ENCODE measurements at regions not wholly inside any gene's neighbourhood (a gene's known extent, or its start where the extent isn't known, plus 50 kb on each side); places are given as distances from the start of the nearest gene placed in this dataset.

DNA sequence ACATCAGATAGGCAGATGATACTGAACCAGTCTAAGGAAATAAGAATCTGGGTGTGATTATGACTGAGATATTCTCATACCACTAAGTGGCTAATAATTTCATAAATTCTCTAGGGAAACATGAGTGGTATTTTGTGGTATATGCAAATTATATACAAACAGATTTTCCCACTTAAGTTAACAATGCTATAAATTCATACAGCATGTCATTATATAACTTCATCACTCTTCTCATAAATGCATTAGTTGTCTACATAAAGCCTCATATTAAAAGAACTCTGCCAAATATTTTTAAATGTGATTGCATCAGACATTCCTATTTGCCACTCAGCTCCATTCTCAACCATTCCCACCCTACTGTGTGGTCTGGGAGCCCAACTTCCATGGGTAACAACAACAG is 226.5 kb downstream of the TLE1 start:
- intact Hi-C loops (cut with micrococcal nuclease; ENCODE audit: unreplicated experiment), result no loop called here

More for the DNA sequence above, 226.5 kb downstream of the TLE1 start:
- Histone ChIP-seq H3K4me1 (ENCODE audit: insufficient read depth, low read length) (no peaks in the 10 kb centered on the region), H3K27me3 (ENCODE audit: control insufficient read depth in 1 of 2, insufficient read depth in 2 of 2, low read length in 2 of 2) (peaks cover 0 to 5% of the 10 kb centered on the region in 2 experiments; a peak in 1 of 5 replicates), H3K27ac (ENCODE audit: extremely low read length, insufficient read depth, low read length) (no peak overlapping the region), H3K4me2 (ENCODE audit: low read depth, low read length) (no peak overlapping the region), H4K20me1 (ENCODE audit: insufficient read depth, low read length) (no peaks in the 10 kb centered on the region), H3K9me3 (ENCODE audit: low read length) (no peaks in the 10 kb centered on the region), H3K36me3 (replicated peaks in 1 of 2; ENCODE audit: control insufficient read depth in 1 of 2, insufficient read depth in 2 of 2, low read length in 2 of 2) (no peaks in the 10 kb centered on the region), H2AFZ (ENCODE audit: low read length) (no peak overlapping the region), H3K9ac (ENCODE audit: insufficient read depth, low read depth, low read length) (no peak overlapping the region), H3K79me2 (ENCODE audit: insufficient read depth, low read length) (no peaks in the 10 kb centered on the region), H3K4me3 (replicated peaks in 1 of 3; ENCODE audit: insufficient read depth in 1 of 3, low read depth in 2 of 3, low read length in 3 of 3) (no peak overlapping the region)
- POLR2A ChIA-PET, result no interaction called here
- CTCF ChIA-PET (ENCODE audit: low intra/inter-chr PET ratio, low total read pairs), result no interaction called here
- DNase-seq (ENCODE audit: low spot score), result no peak
- no peak for ATAC-seq
- TF ChIP-seq MEF2D (CRISPR knock-in tag; IDR thresholded peaks at IDR 0.05) (no peak), MIXL1 (CRISPR knock-in tag; IDR thresholded peaks at IDR 0.05) (no peak), ZNF136 (CRISPR knock-in tag; IDR thresholded peaks at IDR 0.05; ENCODE audit: low read depth) (no peak), MYNN (CRISPR knock-in tag; IDR thresholded peaks at IDR 0.05; ENCODE audit: low read depth) (no peak), ADNP (CRISPR knock-in tag; IDR thresholded peaks at IDR 0.05) (no peak), CAMTA2 (CRISPR knock-in tag; IDR thresholded peaks at IDR 0.05; ENCODE audit: borderline replicate concordance) (no peak), RNF2 (conservative IDR thresholded peaks at IDR 0.05; ENCODE audit: low read depth) (no peak), ZNF317 (CRISPR knock-in tag; IDR thresholded peaks at IDR 0.05) (no peak), HNF4A (CRISPR knock-in tag; IDR thresholded peaks at IDR 0.05) (no peak), PHB2 (IDR thresholded peaks at IDR 0.05; ENCODE audit: partially characterized antibody) (no peak), ZNF343 (CRISPR knock-in tag; IDR thresholded peaks at IDR 0.05) (no peak), CBX1 (IDR thresholded peaks at IDR 0.05; ENCODE audit: low read depth) (no peak), GZF1 (CRISPR knock-in tag; IDR thresholded peaks at IDR 0.05) (no peak), SP1 (IDR thresholded peaks at IDR 0.05) (no peak), SP1 (CRISPR knock-in tag; IDR thresholded peaks at IDR 0.05) (no peak), MTA1 (CRISPR knock-in tag; IDR thresholded peaks at IDR 0.05; ENCODE audit: borderline replicate concordance) (no peak), ZFP41 (CRISPR knock-in tag; IDR thresholded peaks at IDR 0.05; ENCODE audit: borderline replicate concordance) (no peak), ZNF546 (CRISPR knock-in tag; conservative IDR thresholded peaks at IDR 0.05) (no peak), CENPT (CRISPR knock-in tag; IDR thresholded peaks at IDR 0.05; ENCODE audit: low read depth) (no peak), ZNF350 (CRISPR knock-in tag; IDR thresholded peaks at IDR 0.05; ENCODE audit: borderline replicate concordance, low read depth) (no peak)
- TF ChIP-seq, protein P1, sequence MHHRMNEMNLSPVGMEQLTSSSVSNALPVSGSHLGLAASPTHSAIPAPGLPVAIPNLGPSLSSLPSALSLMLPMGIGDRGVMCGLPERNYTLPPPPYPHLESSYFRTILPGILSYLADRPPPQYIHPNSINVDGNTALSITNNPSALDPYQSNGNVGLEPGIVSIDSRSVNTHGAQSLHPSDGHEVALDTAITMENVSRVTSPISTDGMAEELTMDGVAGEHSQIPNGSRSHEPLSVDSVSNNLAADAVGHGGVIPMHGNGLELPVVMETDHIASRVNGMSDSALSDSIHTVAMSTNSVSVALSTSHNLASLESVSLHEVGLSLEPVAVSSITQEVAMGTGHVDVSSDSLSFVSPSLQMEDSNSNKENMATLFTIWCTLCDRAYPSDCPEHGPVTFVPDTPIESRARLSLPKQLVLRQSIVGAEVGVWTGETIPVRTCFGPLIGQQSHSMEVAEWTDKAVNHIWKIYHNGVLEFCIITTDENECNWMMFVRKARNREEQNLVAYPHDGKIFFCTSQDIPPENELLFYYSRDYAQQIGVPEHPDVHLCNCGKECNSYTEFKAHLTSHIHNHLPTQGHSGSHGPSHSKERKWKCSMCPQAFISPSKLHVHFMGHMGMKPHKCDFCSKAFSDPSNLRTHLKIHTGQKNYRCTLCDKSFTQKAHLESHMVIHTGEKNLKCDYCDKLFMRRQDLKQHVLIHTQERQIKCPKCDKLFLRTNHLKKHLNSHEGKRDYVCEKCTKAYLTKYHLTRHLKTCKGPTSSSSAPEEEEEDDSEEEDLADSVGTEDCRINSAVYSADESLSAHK (CRISPR knock-in tag; IDR thresholded peaks at IDR 0.05; ENCODE audit: borderline replicate concordance), result no peak
- no peak for FAIRE-seq
- in situ Hi-C loops (cut with HindIII; ENCODE audit: extremely low pct_ligation_motif_present, low pct_unique_long_range_greater_than_20kb), result no loop called here
- no TSS peak for BruUV-seq (replicated peaks)
